Trophoblast cell (in vitro differentiated cells and primary cell): ENCODE measurements at regions not wholly inside any gene's neighbourhood (a gene's known extent, or its start where the extent isn't known, plus 50 kb on each side); places are given as distances from the start of the nearest gene placed in this dataset.

Source experiments
- DNase-seq, 2 donors: peaks; one replicate each; pipeline ENCODE4 v3.0.0-alpha.2; 2016
- H2AFZ ChIP-seq: 2 replicates; pipeline ENCODE4 v1.6.1; 2013; ENCODE audit warnings: low read length, moderate library complexity, mild to moderate bottlenecking; ENCODE audit not compliant: insufficient read depth, poor library complexity
- H2AK5ac ChIP-seq: 2 replicates; pipeline ENCODE4 v1.6.1; 2013; ENCODE audit warnings: mild to moderate bottlenecking, low read length
- H2BK120ac ChIP-seq: 2 replicates; pipeline ENCODE4 v1.6.1; 2013; ENCODE audit warnings: low read length, mild to moderate bottlenecking, moderate library complexity; ENCODE audit not compliant: insufficient read depth, poor library complexity
- H2BK12ac ChIP-seq: 2 replicates; pipeline ENCODE4 v1.6.1; 2013; ENCODE audit warnings: mild to moderate bottlenecking, low read length, moderate library complexity
- H2BK5ac ChIP-seq: 2 replicates; pipeline ENCODE4 v1.6.1; 2013; ENCODE audit warnings: low read length, low read depth, moderate library complexity, mild to moderate bottlenecking; ENCODE audit not compliant: poor library complexity
- H3K14ac ChIP-seq: 2 replicates; pipeline ENCODE4 v1.6.1; 2013; ENCODE audit warnings: mild to moderate bottlenecking, low read length
- H3K18ac ChIP-seq: 2 replicates; pipeline ENCODE4 v1.6.1; 2013; ENCODE audit warnings: mild to moderate bottlenecking, low read length
- H3K23ac ChIP-seq: 2 replicates; pipeline ENCODE4 v1.6.1; 2013; ENCODE audit warnings: low read length
- H3K27ac ChIP-seq: 2 replicates; pipeline ENCODE4 v1.5.1; 2013; ENCODE audit warnings: low read depth, mild to moderate bottlenecking, inconsistent platforms, low read length, moderate library complexity
- H3K27me3 ChIP-seq: 2 replicates; pipeline ENCODE4 v1.6.1; 2013; ENCODE audit warnings: inconsistent platforms, mild to moderate bottlenecking, low read length, moderate library complexity; ENCODE audit not compliant: insufficient read depth
- H3K36me3 ChIP-seq, 2 experiments: 1 replicate in 1 of 2; 2 replicates in 1 of 2; pipeline ENCODE4 v1.6.1; 2013; ENCODE audit warnings: low read length in 2 of 2, mild to moderate bottlenecking in 2 of 2, moderate library complexity in 1 of 2; ENCODE audit not compliant: insufficient read depth in 2 of 2, control insufficient read depth in 1 of 2
- H3K4ac ChIP-seq: 2 replicates; pipeline ENCODE4 v1.6.1; 2013; ENCODE audit warnings: low read depth, mild to moderate bottlenecking, low read length, moderate library complexity
- H3K4me1 ChIP-seq, 2 experiments: 1 replicate in 1 of 2; 2 replicates in 1 of 2; pipeline ENCODE4 v1.6.1; 2013; ENCODE audit warnings: low read length in 2 of 2, mild to moderate bottlenecking in 2 of 2, moderate library complexity in 1 of 2; ENCODE audit not compliant: insufficient read depth in 2 of 2, control insufficient read depth in 1 of 2
- H3K4me2 ChIP-seq: 2 replicates; pipeline ENCODE4 v1.6.1; 2013; ENCODE audit warnings: inconsistent platforms, mild to moderate bottlenecking, low read length, moderate library complexity
- H3K4me3 ChIP-seq: 2 replicates; pipeline ENCODE4 v1.5.1; 2013; ENCODE audit warnings: mild to moderate bottlenecking, low read depth, low read length, inconsistent platforms
- H3K79me1 ChIP-seq: one replicate; pipeline ENCODE4 v1.6.1; 2013; ENCODE audit warnings: low read length
- H3K79me2 ChIP-seq: 2 replicates; pipeline ENCODE4 v1.6.1; 2013; ENCODE audit warnings: low read length, mild to moderate bottlenecking; ENCODE audit not compliant: control insufficient read depth, insufficient read depth, poor library complexity
- H3K9ac ChIP-seq: 2 replicates; pipeline ENCODE4 v1.6.1; 2013; ENCODE audit warnings: mild to moderate bottlenecking, low read length
- H3K9me3 ChIP-seq: 2 replicates; pipeline ENCODE4 v1.6.1; 2013; ENCODE audit warnings: low read depth, mild to moderate bottlenecking, control low read depth, inconsistent platforms, low read length; ENCODE audit not compliant: insufficient read depth
- H4K12ac ChIP-seq: 2 replicates; pipeline ENCODE4 v1.6.1; 2013; ENCODE audit warnings: low read depth, mild to moderate bottlenecking, low read length, moderate library complexity
- H4K8ac ChIP-seq: 2 replicates; pipeline ENCODE4 v1.6.1; 2013; ENCODE audit warnings: low read depth, mild to moderate bottlenecking, low read length, moderate library complexity
- H4K91ac ChIP-seq: one replicate; pipeline ENCODE4 v1.6.1; 2013; ENCODE audit warnings: low read depth, mild to moderate bottlenecking, low read length, moderate library complexity
- WGBS: extraction: QIAGEN DNeasy Blood & Tissue Kit; methylation state at CpG from one replicate; pipeline ENCODE4 v1.1.7; 2013; ENCODE audit warnings: missing lambda C conversion rate; ENCODE audit not compliant: insufficient read length, insufficient coverage; ENCODE audit errors: extremely low coverage; 5-methylcytosine and 5-hydroxymethylcytosine counted together

- Histone ChIP-seq H2AK5ac (no peak overlapping the region), H3K79me2 (no peaks in the 10 kb centered on the region), H4K12ac (no peak overlapping the region), H3K9me3 (peaks cover 6% of the 10 kb centered on the region), H3K4me1 (no peaks in the 10 kb centered on the region), H2BK120ac (no peak overlapping the region), H3K9ac (no peak overlapping the region), H3K27me3 (no peaks in the 10 kb centered on the region), H2BK12ac (no peak overlapping the region), H2BK5ac (no peak overlapping the region), H3K23ac (no peak overlapping the region), H3K27ac (no peak overlapping the region), H3K18ac (no peak overlapping the region), H3K4me2 (no peak overlapping the region), H4K8ac (no peak overlapping the region), H4K91ac (no peak overlapping the region), H3K36me3 (peaks cover 0 to 6% of the 10 kb centered on the region in 2 experiments), H3K4ac (no peak overlapping the region), H2AFZ (no peak overlapping the region), H3K14ac (no peak overlapping the region), H3K4me3 (no peak overlapping the region), H3K79me1 (no peaks in the 10 kb centered on the region)
- no CpG with 5 or more reads among the region's 4 CpGs for WGBS
- no peak for DNase-seq
Observed at GRCh38 chr11:37533830-37534229, 935.8 kb upstream of the RAG2 start.

GRCh38 chr11:37533087-37533486 lies 935.1 kb upstream of the RAG2 start:
- Histone ChIP-seq H3K27ac (no peak overlapping the region), H3K4ac (no peak overlapping the region), H4K91ac (no peak overlapping the region), H2BK5ac (no peak overlapping the region), H2BK120ac (no peak overlapping the region), H3K36me3 (peaks cover 0 to 6% of the 10 kb centered on the region in 2 experiments), H2AK5ac (no peak overlapping the region), H2AFZ (no peak overlapping the region), H2BK12ac (no peak overlapping the region), H3K18ac (no peak overlapping the region), H3K23ac (no peak overlapping the region), H3K4me3 (no peak overlapping the region), H3K9me3 (peaks cover 6% of the 10 kb centered on the region), H3K9ac (no peak overlapping the region), H3K79me2 (no peaks in the 10 kb centered on the region), H3K27me3 (no peaks in the 10 kb centered on the region), H3K79me1 (no peaks in the 10 kb centered on the region), H3K14ac (no peak overlapping the region), H4K12ac (no peak overlapping the region), H3K4me2 (no peak overlapping the region), H4K8ac (no peak overlapping the region), H3K4me1 (no peaks in the 10 kb centered on the region)
- no peak for DNase-seq
- WGBS, result no CpG with 5 or more reads among the region's 2 CpGs

- H3K14ac ChIP-seq, result no peak overlapping the region
- no peak for DNase-seq
- H2AK5ac ChIP-seq, result no peak overlapping the region
- H3K4me2 ChIP-seq, result no peak overlapping the region
- no peak overlapping the region for H2BK120ac ChIP-seq
- no peaks in the 10 kb centered on the region for H3K27me3 ChIP-seq
- H3K4me3 ChIP-seq, result no peak overlapping the region
- H2BK12ac ChIP-seq, result no peak overlapping the region
- H3K18ac ChIP-seq, result no peak overlapping the region
- H4K12ac ChIP-seq, result no peak overlapping the region
- no peak overlapping the region for H3K27ac ChIP-seq
- H3K36me3 ChIP-seq, result peaks cover 0 to 6% of the 10 kb centered on the region in 2 experiments
- H3K4me1 ChIP-seq, result no peaks in the 10 kb centered on the region
- H2BK5ac ChIP-seq, result no peak overlapping the region
- H2AFZ ChIP-seq, result no peak overlapping the region
- no peaks in the 10 kb centered on the region for H3K79me2 ChIP-seq
- no CpG with 5 or more reads among the region's 2 CpGs for WGBS
- no peak overlapping the region for H3K4ac ChIP-seq
- no peak overlapping the region for H4K8ac ChIP-seq
- H3K9me3 ChIP-seq, result peaks cover 6% of the 10 kb centered on the region
- H4K91ac ChIP-seq, result no peak overlapping the region
- H3K23ac ChIP-seq, result no peak overlapping the region
- H3K79me1 ChIP-seq, result no peaks in the 10 kb centered on the region
- no peak overlapping the region for H3K9ac ChIP-seq
Observed at GRCh38 chr11:37532271-37532670, 934.2 kb upstream of the RAG2 start.

- Histone ChIP-seq H3K36me3 (peaks cover 0 to 6% of the 10 kb centered on the region in 2 experiments), H3K4me1 (no peaks in the 10 kb centered on the region), H4K12ac (no peak overlapping the region), H3K9ac (no peak overlapping the region), H3K27ac (no peak overlapping the region), H2BK120ac (no peak overlapping the region), H3K4me3 (no peak overlapping the region), H2BK5ac (no peak overlapping the region), H3K4ac (no peak overlapping the region), H3K23ac (no peak overlapping the region), H3K14ac (no peak overlapping the region), H2AFZ (no peak overlapping the region), H3K79me1 (no peaks in the 10 kb centered on the region), H3K4me2 (no peak overlapping the region), H2BK12ac (no peak overlapping the region), H2AK5ac (no peak overlapping the region), H3K9me3 (peaks cover 6% of the 10 kb centered on the region), H4K91ac (no peak overlapping the region), H3K18ac (no peak overlapping the region), H4K8ac (no peak overlapping the region), H3K27me3 (no peaks in the 10 kb centered on the region), H3K79me2 (no peaks in the 10 kb centered on the region)
- no CpG with 5 or more reads among the region's 1 CpG for WGBS
- DNase-seq, result no peak
Observed at GRCh38 chr11:37527545-37527944, 929.5 kb upstream of the RAG2 start.
